ENCODE measurements at regions not wholly inside any gene's neighbourhood (a gene's known extent, or its start where the extent isn't known, plus 50 kb on each side); places are given as distances from the start of the nearest gene placed in this dataset.

DNA sequence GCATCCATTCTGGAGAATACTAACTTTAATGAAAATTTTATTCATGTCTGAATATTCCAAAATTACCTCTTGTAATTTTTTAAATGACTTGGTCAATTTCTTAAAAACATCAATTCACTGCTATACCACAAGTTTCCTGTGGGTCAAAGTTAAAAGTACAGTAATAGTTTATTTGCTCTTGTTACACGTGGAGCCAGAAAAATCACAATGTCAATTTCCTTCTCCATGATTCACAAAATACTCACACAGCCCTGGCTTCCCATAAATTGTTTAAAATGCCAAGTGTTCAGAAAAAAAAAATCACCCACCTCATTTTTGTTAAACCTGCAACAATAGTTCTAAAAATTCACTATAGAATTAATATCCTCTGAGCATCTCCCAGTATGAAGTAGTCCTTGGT, 139.5 kb upstream of the GRM3 start:
- TF ChIP-seq, protein P1, sequence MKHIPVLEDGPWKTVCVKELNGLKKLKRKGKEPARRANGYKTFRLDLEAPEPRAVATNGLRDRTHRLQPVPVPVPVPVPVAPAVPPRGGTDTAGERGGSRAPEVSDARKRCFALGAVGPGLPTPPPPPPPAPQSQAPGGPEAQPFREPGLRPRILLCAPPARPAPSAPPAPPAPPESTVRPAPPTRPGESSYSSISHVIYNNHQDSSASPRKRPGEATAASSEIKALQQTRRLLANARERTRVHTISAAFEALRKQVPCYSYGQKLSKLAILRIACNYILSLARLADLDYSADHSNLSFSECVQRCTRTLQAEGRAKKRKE (CRISPR knock-in tag; IDR thresholded peaks at IDR 0.05; ENCODE audit: low read depth), result no peak
- TF ChIP-seq, protein P2, sequence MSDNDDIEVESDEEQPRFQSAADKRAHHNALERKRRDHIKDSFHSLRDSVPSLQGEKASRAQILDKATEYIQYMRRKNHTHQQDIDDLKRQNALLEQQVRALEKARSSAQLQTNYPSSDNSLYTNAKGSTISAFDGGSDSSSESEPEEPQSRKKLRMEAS (IDR thresholded peaks at IDR 0.05), result no peak
- TF ChIP-seq FOSB (CRISPR knock-in tag; IDR thresholded peaks at IDR 0.05) (no peak), RCOR1 (IDR thresholded peaks at IDR 0.05; ENCODE audit: low read depth, low read length) (no peak), EHMT2 (IDR thresholded peaks at IDR 0.05; ENCODE audit: low read depth) (no peak), CBX8 (IDR thresholded peaks at IDR 0.05) (no peak), ZC3H11A (IDR thresholded peaks at IDR 0.05) (no peak), CBX2 (IDR thresholded peaks at IDR 0.05; ENCODE audit: borderline replicate concordance, low read depth) (no peak), JUN (IDR thresholded peaks at IDR 0.05) (no peak), NFE2L2 (conservative IDR thresholded peaks at IDR 0.05; ENCODE audit: low read length) (no peak), CTCF (IDR thresholded peaks at IDR 0.05) (no peak)
- TF ChIP-seq, protein P3, sequence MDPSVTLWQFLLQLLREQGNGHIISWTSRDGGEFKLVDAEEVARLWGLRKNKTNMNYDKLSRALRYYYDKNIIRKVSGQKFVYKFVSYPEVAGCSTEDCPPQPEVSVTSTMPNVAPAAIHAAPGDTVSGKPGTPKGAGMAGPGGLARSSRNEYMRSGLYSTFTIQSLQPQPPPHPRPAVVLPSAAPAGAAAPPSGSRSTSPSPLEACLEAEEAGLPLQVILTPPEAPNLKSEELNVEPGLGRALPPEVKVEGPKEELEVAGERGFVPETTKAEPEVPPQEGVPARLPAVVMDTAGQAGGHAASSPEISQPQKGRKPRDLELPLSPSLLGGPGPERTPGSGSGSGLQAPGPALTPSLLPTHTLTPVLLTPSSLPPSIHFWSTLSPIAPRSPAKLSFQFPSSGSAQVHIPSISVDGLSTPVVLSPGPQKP (IDR thresholded peaks at IDR 0.05; ENCODE audit: low read depth, low read length), result no peak
- H3K4me2 ChIP-seq, result no peak overlapping the region
- POLR2A ChIA-PET, result no interaction called here
- ATAC-seq (no peak), FAIRE-seq (no peak), DNase-seq (ENCODE audit: low read depth in 1 of 2, low spot score in 1 of 2) (no peak)
- no peaks in the 10 kb centered on the region for H3K9me3 ChIP-seq
- no peak overlapping the region for H3K27ac ChIP-seq
- H3K4me1 ChIP-seq, result no peaks in the 10 kb centered on the region
- 6% methylated on average over 1 of the region's 1 CpG for WGBS (ENCODE audit: missing lambda C conversion rate)
- CTCF ChIA-PET, result no interaction called here
- H3K4me3 ChIP-seq, result no peak overlapping the region

DNA sequence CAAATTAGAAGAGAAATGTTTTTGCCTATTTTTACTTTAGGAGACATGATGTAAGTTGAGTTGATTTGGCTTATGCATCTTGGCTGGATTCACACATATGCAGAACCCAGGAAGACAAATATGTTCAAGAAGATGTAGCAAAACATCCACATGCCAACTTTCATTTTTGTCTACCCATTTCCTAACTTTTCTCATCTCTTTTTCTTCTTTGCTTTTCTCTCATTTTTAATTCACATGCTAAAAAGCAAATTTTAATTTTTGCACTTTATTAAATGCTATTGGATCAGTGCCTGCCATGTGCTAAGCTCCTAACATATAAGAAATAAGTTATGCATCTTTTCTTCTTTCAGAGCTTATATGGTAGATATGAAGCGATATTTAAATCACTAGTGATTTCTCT, 143.7 kb upstream of the GRM3 start:
- no peak for ATAC-seq
- WGBS (ENCODE audit: missing lambda C conversion rate), result 2% methylated on average over 1 of the region's 1 CpG

DNA sequence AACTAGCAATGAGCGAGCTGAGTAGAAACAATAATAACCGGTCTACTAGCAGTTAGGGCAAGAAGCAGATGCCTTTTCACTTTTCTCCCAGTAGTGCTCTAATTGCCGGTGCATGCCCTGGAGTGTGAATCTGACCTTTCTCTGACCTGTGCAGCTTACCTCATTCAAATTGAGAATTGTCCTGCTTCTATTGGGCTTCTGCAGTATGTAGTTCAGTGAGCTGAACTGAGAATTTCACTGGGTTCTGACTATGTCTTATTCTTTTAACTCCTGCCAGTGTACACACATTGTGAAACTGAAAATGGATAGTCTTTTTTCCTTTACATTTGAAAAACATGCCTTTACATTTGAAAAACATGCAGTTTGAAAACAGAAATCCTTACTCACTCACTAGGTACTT, 157.9 kb upstream of the GRM3 start:
- 9% methylated on average over 3 of the region's 3 CpGs for WGBS (ENCODE audit: missing lambda C conversion rate)
- H3K4me3 ChIP-seq, result no peak overlapping the region
- DNase-seq (ENCODE audit: low read depth in 1 of 2, low spot score in 1 of 2) (no peak), ATAC-seq (no peak), FAIRE-seq (no peak)
- ChIA-PET CTCF (no interaction called here), POLR2A (no interaction called here)
- no peaks in the 10 kb centered on the region for H3K4me1 ChIP-seq
- no peaks in the 10 kb centered on the region for H3K9me3 ChIP-seq
- no peak overlapping the region for H3K27ac ChIP-seq
- no peak for TF ChIP-seq NPAS2 (CRISPR knock-in tag; IDR thresholded peaks at IDR 0.05; ENCODE audit: borderline replicate concordance)
- no peak for TF ChIP-seq TP53 (CRISPR knock-in tag; IDR thresholded peaks at IDR 0.05)
- no peak for TF ChIP-seq HOXB5 (CRISPR knock-in tag; IDR thresholded peaks at IDR 0.05)
- TF ChIP-seq BCL3 (IDR thresholded peaks at IDR 0.05), result no peak
- TF ChIP-seq, protein P4, sequence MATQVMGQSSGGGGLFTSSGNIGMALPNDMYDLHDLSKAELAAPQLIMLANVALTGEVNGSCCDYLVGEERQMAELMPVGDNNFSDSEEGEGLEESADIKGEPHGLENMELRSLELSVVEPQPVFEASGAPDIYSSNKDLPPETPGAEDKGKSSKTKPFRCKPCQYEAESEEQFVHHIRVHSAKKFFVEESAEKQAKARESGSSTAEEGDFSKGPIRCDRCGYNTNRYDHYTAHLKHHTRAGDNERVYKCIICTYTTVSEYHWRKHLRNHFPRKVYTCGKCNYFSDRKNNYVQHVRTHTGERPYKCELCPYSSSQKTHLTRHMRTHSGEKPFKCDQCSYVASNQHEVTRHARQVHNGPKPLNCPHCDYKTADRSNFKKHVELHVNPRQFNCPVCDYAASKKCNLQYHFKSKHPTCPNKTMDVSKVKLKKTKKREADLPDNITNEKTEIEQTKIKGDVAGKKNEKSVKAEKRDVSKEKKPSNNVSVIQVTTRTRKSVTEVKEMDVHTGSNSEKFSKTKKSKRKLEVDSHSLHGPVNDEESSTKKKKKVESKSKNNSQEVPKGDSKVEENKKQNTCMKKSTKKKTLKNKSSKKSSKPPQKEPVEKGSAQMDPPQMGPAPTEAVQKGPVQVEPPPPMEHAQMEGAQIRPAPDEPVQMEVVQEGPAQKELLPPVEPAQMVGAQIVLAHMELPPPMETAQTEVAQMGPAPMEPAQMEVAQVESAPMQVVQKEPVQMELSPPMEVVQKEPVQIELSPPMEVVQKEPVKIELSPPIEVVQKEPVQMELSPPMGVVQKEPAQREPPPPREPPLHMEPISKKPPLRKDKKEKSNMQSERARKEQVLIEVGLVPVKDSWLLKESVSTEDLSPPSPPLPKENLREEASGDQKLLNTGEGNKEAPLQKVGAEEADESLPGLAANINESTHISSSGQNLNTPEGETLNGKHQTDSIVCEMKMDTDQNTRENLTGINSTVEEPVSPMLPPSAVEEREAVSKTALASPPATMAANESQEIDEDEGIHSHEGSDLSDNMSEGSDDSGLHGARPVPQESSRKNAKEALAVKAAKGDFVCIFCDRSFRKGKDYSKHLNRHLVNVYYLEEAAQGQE (IDR thresholded peaks at IDR 0.05), result no peak
- no peak for TF ChIP-seq MYC (IDR thresholded peaks at IDR 0.05; ENCODE audit: borderline replicate concordance, low read length)
- TF ChIP-seq MAZ (IDR thresholded peaks at IDR 0.05; ENCODE audit: borderline replicate concordance, low read depth, low read length), result no peak
- H3K4me2 ChIP-seq, result no peak overlapping the region

More for the DNA sequence above, 143.7 kb upstream of the GRM3 start:
- ChIA-PET CTCF (no interaction called here), POLR2A (no interaction called here)
- Histone ChIP-seq H3K27ac (no peak overlapping the region), H3K4me3 (no peak overlapping the region), H3K4me1 (no peaks in the 10 kb centered on the region), H3K9me3 (no peaks in the 10 kb centered on the region), H3K4me2 (no peak overlapping the region)
- DNase-seq (ENCODE audit: low read depth in 1 of 2, low spot score in 1 of 2) (no peak), FAIRE-seq (no peak)
- no peak for TF ChIP-seq MYC (IDR thresholded peaks at IDR 0.05; ENCODE audit: borderline replicate concordance, low read length)
- no peak for TF ChIP-seq RARB (CRISPR knock-in tag; IDR thresholded peaks at IDR 0.05)
- no peak for TF ChIP-seq HEYL (CRISPR knock-in tag; IDR thresholded peaks at IDR 0.05)
- TF ChIP-seq ZFP36 (IDR thresholded peaks at IDR 0.05; ENCODE audit: borderline replicate concordance, partially characterized antibody), result no peak
- TF ChIP-seq, protein P5, sequence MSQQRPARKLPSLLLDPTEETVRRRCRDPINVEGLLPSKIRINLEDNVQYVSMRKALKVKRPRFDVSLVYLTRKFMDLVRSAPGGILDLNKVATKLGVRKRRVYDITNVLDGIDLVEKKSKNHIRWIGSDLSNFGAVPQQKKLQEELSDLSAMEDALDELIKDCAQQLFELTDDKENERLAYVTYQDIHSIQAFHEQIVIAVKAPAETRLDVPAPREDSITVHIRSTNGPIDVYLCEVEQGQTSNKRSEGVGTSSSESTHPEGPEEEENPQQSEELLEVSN (IDR thresholded peaks at IDR 0.05; ENCODE audit: borderline replicate concordance, low read depth), result no peak
- TF ChIP-seq NR3C1 (IDR thresholded peaks at IDR 0.05), result no peak
- TF ChIP-seq EHF (CRISPR knock-in tag; IDR thresholded peaks at IDR 0.05), result no peak
- TF ChIP-seq ZC3H11A (IDR thresholded peaks at IDR 0.05), result no peak
- no peak for TF ChIP-seq JUNB (IDR thresholded peaks at IDR 0.05)
- no peak for TF ChIP-seq MAZ (IDR thresholded peaks at IDR 0.05; ENCODE audit: borderline replicate concordance, low read depth, low read length)
- no peak for TF ChIP-seq JUN (IDR thresholded peaks at IDR 0.05)

Data from A549 (cell line).